ENCODE measurements at regions not wholly inside any gene's neighbourhood (a gene's known extent, or its start where the extent isn't known, plus 50 kb on each side); places are given as distances from the start of the nearest gene placed in this dataset.

DNA sequence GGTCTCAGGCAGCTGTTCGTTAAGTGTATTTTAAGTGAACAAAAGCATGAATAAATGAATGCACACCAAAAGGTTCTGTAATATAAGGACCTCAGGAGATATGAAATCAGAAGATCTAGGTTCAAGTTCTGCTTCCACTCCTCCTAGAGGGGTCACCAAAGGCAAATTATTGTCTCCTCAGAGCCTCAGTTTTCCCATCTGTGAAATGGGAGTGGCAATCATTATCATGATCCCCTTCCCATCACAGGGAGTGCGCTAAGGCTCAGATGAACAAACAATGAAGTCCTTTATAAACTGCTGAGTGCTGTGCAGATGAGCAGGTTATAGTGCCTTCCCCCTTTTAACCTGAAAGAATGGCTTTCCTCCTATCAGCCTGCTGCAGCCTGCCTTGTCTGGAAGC lies 248.3 kb upstream of the C16orf82 start (continued):
- peak; percentile 52 for TF ChIP-seq CHD4 (IDR thresholded peaks at IDR 0.05; ENCODE audit: insufficient read depth, insufficient replicate concordance, low read depth, low read length, poor library complexity, severe bottlenecking)
- TF ChIP-seq ETS2 (tag; IDR thresholded peaks at IDR 0.05; ENCODE audit: borderline replicate concordance, poor library complexity, severe bottlenecking): no peak

DNA sequence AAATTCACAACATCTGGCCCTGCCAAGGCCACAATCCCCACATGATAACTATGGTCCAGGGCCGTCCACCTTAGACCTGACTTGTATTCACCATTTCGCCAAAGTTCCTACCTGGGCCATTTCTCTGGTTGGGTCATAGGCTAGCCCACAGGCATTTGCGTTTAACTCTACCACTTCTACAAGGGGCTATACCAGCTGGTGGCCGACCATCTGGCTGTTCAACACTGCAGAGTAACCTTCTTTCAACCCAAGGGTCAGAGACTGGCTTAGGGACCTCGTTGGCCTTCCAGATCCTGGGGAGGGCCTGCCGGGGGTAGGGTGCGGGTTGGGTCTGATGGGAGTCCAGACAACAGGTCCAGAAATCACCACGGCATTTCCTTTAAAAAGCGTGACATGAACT lies 242.3 kb upstream of the C16orf82 start:
- FAIRE-seq (no peak), DNase-seq (ENCODE audit: extremely low read depth in 1 of 4, low spot score in 3 of 4) (no peak), ATAC-seq (no peak)
- intact Hi-C loops (cut with micrococcal nuclease): no loop called here
- in situ Hi-C loops (cut with MboI): no loop called here
- no peaks in the 10 kb centered on the region; a peak in 1 of 5 replicates for H3K4me1 ChIP-seq (replicated peaks in 1 of 2; ENCODE audit: control insufficient read depth in 2 of 2, insufficient read depth in 2 of 2, low read length in 2 of 2)
- H3K27me3 ChIP-seq (ENCODE audit: control insufficient read depth in 2 of 2, insufficient read depth in 2 of 2, low read length in 2 of 2): peaks cover 2 to 16% of the 10 kb centered on the region in 2 experiments; a peak in 2 of 5 replicates
- no peak overlapping the region for H3K4me2 ChIP-seq (ENCODE audit: insufficient read depth, low read length)
- no peaks in the 10 kb centered on the region for H3K9me3 ChIP-seq (replicated peaks; ENCODE audit: control insufficient read depth, insufficient read depth, low read depth, low read length)
- H3K79me2 ChIP-seq (ENCODE audit: control insufficient read depth, insufficient read depth, low read length): no peaks in the 10 kb centered on the region
- POLR2A ChIA-PET: no interaction called here
- no peak overlapping the region for H3K9ac ChIP-seq (ENCODE audit: insufficient read depth in 1 of 2, low read depth in 2 of 2, low read length in 2 of 2)
- no peak overlapping the region for H3K27ac ChIP-seq (ENCODE audit: extremely low read depth, low read depth, low read length)
- TF ChIP-seq, protein P1, sequence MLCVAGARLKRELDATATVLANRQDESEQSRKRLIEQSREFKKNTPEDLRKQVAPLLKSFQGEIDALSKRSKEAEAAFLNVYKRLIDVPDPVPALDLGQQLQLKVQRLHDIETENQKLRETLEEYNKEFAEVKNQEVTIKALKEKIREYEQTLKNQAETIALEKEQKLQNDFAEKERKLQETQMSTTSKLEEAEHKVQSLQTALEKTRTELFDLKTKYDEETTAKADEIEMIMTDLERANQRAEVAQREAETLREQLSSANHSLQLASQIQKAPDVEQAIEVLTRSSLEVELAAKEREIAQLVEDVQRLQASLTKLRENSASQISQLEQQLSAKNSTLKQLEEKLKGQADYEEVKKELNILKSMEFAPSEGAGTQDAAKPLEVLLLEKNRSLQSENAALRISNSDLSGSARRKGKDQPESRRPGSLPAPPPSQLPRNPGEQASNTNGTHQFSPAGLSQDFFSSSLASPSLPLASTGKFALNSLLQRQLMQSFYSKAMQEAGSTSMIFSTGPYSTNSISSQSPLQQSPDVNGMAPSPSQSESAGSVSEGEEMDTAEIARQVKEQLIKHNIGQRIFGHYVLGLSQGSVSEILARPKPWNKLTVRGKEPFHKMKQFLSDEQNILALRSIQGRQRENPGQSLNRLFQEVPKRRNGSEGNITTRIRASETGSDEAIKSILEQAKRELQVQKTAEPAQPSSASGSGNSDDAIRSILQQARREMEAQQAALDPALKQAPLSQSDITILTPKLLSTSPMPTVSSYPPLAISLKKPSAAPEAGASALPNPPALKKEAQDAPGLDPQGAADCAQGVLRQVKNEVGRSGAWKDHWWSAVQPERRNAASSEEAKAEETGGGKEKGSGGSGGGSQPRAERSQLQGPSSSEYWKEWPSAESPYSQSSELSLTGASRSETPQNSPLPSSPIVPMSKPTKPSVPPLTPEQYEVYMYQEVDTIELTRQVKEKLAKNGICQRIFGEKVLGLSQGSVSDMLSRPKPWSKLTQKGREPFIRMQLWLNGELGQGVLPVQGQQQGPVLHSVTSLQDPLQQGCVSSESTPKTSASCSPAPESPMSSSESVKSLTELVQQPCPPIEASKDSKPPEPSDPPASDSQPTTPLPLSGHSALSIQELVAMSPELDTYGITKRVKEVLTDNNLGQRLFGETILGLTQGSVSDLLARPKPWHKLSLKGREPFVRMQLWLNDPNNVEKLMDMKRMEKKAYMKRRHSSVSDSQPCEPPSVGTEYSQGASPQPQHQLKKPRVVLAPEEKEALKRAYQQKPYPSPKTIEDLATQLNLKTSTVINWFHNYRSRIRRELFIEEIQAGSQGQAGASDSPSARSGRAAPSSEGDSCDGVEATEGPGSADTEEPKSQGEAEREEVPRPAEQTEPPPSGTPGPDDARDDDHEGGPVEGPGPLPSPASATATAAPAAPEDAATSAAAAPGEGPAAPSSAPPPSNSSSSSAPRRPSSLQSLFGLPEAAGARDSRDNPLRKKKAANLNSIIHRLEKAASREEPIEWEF (CRISPR knock-in tag; IDR thresholded peaks at IDR 0.05): no peak
- TF ChIP-seq ZNF696 (CRISPR knock-in tag; conservative IDR thresholded peaks at IDR 0.05): no peak
- TF ChIP-seq GTF2F1 (IDR thresholded peaks at IDR 0.05; ENCODE audit: low read depth, low read length): no peak
- TF ChIP-seq ZNF3 (CRISPR knock-in tag; IDR thresholded peaks at IDR 0.05): no peak
- no peak for TF ChIP-seq POU5F1 (IDR thresholded peaks at IDR 0.05; ENCODE audit: borderline replicate concordance, low read depth, low read length, partially characterized antibody)
- TF ChIP-seq FOSL1 (tag; conservative IDR thresholded peaks at IDR 0.05): no peak
- no peak overlapping the region for H2AFZ ChIP-seq (ENCODE audit: low read depth, low read length)
- CTCF ChIA-PET (ENCODE audit: low intra/inter-chr PET ratio): no interaction called here
- 2% methylated on average over 9 of the region's 9 CpGs for WGBS (ENCODE audit: insufficient coverage, low coverage, missing lambda C conversion rate)
- no peaks in the 10 kb centered on the region for H3K9me1 ChIP-seq (ENCODE audit: control insufficient read depth, insufficient read depth, low read length)
- BruUV-seq (replicated peaks): no TSS peak
- H3K4me3 ChIP-seq: no peak overlapping the region
- no peaks in the 10 kb centered on the region for H3K36me3 ChIP-seq (ENCODE audit: control insufficient read depth, insufficient read depth, low read length)
- no peaks in the 10 kb centered on the region for H4K20me1 ChIP-seq (replicated peaks; ENCODE audit: control insufficient read depth, insufficient read depth, low read length)
